Fibroblast of villous mesenchyme (primary cell): ENCODE measurements at regions not wholly inside any gene's neighbourhood (a gene's known extent, or its start where the extent isn't known, plus 50 kb on each side); places are given as distances from the start of the nearest gene placed in this dataset.
"Not testable (repeated sequence)": the region's sequence is repeated elsewhere in the genome, so short reads cannot be mapped to it uniquely, and the experiment has no call there.

Experiments
- DNase-seq: peaks from one replicate; pipeline ENCODE4 v3.0.0-alpha.2; 2010; ENCODE audit warnings: low read depth
- H3K4me3 ChIP-seq: 2 replicates; pipeline ENCODE4 v1.5.1; 2011; ENCODE audit warnings: low read depth, mild to moderate bottlenecking, low read length

DNA sequence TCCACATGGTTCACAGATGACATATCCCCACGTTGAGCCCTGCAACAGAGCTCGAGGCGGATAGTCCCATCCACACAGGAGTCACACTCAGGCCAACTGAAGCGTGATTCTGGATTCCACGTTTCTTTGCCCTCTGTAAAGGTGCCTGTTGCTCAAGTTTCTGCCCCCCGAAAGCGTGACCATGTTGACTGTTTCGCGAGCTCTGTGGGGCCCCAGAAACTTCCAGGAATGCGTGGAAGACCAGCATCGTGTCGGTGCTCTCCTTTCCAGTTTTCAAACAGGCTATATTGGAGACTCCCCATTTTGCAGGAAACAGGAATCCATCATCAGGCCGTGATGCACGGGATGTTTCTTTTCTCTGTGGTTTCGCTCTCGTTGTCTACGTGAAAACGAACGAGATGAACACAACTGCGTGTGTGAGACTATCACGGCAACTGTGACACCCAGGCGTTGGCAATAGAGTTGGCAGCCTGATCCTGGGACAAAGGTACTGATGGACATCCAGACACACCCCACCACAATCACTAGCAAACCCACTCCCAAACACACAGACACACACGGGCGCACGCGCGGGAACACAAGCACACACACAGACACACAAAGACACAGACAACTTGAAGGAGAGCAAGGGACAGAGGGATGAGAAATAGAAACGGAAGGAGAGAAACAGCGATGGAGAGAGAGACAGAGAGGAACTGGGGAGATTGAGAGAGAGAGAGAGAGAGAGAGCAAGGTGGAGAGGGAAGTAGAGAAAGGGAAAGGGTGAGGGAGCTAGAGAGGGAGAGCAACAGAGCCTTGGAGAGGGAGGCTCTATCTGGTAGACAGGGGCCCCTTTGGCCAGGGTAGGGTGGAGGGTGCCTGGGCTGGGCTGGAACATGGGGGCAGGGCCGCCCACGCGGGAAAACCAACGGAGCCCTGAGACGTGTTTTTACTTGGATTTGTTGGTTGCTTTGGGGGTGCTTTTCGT is 1609.3 kb downstream of the SPATA31A7 start:
- H3K4me3 ChIP-seq, DNase-seq: not testable (repeated sequence)

DNA sequence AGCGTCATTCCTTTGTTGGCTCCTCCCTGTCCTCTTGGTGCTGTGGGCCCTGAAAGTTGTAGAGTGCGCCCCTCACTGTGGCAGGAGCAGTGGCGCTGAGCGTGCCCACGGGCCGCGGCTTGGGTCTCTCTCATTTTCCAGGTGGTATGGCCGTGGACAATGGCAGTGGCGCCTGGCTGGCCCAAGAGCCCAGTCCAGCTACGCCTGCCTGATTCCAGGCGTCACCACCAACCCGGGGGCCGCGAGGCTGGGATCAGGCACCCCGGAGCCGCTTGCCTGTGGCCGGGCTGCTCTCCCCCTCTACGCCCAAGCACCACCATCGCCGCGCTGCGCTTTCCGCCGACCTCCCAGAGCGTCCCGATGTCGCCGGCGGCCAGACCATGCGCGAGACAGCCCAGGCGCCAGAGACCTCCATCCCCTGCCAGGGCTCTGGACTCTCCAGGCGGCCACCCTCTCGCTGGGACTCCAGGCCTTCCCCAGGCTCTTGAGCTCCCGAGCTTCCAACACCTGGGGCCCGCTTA is 1610.1 kb downstream of the SPATA31A7 start:
- H3K4me3 ChIP-seq, DNase-seq: not testable (repeated sequence)

DNA sequence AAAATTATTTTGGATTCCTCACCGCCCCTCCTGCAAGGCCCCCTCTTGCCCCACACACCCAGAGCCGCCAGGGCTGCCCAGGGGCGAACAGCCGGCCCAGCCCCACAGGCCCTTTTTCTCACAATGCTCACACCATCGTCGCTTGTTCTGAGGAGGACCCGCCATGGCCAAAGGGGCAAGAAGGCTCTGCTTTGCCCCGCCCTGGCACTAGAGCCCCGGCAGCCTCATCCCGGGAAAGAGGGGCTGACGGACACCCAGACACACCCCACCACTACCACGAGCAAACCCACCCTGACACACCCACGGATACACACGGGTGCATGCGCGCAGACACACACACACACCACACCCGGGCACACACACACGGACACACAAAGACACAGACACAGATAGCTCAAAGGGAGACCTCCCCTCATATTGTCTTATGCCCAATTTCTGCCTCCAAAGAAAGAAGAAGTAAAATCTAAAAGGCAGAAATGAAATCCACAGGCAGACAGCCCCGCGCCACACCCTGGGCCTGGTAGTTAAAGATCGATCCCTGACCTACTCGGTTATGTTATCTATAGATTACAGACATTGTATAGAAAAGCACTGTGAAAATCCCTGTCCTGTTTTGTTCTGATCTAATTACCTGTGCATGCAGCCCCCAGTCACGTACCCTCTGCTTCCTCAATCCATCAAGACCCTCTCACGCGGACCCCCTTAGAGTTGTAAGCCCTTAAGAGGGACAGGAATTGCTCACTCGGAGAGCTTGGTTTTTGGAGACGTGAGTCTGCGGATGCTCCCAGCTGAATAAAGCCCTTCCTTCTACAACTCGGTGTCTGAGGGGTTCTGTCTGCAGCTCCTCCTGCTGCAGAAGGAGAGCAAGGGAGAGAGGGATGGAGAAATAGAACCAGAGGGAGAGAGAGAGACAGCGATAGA is 1610.9 kb downstream of the SPATA31A7 start:
- DNase-seq, H3K4me3 ChIP-seq: not testable (repeated sequence)

DNA sequence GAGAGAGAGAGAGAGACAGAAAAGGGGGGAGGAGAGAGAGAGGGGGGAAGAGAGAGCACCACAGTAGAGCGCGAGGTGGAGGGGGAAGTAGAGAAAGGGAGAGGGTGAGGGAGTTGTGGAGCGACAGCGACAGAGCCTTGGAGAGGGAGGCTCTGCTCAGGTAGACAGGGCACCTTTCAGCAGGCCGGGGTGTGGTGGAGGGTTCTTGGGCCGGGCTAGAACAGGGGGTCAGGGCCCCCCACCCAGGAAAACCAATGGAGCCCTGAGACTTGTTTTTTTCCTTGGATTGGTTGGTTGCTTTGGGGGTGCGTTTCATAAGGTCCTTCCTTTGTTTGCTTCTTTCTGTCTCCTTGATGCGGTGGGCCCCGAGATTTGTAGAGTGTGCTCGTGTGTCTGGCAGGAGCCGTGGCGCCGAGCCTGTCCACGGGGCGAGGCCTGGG is 1611.6 kb downstream of the SPATA31A7 start:
- not testable (repeated sequence) for H3K4me3 ChIP-seq, DNase-seq

DNA sequence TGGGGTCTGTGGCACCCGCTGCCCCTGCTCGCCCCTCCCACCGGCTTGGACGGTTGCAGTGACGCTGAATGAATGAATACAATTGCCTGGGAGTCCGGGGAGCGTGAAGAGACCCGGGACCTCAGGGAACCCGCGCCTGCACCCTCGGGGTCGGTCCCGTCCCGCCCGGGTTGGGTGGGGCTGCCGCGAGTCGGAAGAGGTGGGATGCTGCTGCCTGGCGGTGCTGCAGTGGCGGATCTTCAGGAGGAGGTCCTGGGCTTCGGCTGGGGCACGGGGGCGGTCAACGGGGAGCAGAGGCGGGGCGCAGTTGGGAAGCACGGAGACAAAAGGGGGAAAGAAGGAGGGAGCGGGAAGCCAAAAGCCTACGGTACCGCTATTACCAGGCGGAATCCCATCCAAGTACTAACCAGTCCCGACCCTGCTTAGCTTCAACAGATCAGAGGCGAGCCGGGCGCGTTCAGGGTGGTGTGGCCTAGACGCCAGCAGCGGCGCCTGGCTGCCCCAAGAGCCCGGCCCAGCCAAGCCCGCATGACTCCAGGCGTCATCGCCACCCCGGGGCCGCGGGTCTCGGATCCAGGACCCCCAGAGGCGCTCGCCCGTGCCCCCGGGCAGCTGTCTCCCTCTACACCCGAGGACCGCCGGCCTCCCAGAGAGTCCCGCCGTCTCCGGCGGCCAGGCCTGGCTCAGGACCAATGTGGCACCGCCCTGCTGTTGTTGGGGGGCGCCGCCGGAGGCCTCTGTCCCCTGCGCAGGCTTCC is 1612.3 kb downstream of the SPATA31A7 start:
- peak overlapping the region; percentile 66 for H3K4me3 ChIP-seq
- DNase-seq: peak; percentile 59

DNA sequence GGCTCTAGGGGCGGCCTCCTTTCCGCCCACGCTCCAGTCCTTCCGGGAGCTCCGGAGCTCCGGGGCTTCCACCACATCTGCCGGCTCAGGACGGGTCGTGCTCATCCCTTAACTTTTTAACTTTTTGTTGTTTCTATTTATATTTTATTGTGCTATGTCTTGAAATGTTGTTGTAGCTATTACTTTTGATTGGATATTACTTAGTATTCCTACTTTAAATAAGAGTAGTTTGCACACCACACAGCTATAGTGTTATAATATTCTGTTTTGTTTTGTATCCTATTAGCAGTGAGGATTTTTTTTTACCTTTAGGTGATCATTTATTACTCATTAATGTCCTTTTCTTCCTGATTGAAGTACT is 1612.9 kb downstream of the SPATA31A7 start:
- not testable (repeated sequence) for DNase-seq

DNA sequence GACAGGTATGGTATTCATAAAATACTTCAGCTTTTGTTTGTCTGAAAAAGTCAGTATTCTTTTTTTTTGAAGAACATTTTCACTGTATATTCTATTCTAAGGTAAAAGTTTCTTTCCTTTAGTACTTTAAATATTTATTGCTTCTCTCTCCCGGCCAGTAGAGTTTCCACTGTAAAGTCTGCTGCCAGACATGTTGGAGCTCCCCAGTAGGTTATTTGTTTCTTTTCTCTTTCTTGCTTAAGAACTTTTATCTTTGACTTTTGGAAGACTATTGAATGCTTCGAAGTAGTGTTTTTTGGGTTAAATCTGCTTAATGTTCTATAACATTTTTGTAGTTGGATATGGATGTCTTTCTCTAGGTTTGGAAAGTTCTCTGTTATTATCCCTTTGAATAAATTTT is 1613.3 kb downstream of the SPATA31A7 start:
- not testable (repeated sequence) for H3K4me3 ChIP-seq, DNase-seq

More for the DNA sequence above, 1612.9 kb downstream of the SPATA31A7 start:
- peak overlapping the region; percentile 66 for H3K4me3 ChIP-seq

DNA sequence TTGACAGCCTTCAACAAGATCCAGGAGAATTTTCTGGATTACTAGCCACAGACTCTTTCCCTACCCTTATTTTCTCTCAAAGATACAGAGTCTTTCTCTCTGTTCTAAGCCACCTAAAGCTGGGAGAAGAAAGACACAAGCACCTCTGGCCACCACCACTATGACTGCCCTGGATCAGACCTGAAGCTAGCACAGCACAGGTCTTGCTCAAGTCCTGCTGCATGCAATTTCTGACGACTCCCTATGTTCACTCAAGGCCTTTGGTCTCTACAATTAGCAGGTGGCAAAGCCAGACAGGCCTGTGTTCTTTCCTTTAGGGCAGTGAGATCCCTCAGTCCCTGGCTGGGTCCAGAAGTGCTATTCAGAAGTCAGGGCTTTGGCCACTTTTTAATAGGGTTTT is 1614.5 kb downstream of the SPATA31A7 start:
- not testable (repeated sequence) for DNase-seq, H3K4me3 ChIP-seq

DNA sequence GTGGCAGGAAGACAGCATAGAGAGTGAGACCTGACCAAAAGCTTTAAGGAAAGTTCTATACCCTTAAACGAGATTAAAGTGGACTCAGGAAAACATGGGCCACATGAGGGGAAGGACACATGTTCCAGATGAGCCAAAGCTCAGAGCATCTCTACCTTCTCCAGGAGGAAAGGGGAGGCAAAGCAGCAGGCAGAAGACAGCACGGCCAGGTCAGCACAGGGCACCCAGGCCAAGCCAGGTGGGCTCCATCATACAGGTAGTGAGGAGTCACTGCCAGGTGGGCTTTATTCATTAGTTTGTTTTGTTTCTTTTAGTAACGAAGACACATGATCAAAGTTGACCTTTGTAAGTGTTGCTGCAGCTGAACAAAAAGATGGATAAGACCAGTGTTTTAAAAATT is 1617.6 kb downstream of the SPATA31A7 start:
- H3K4me3 ChIP-seq, DNase-seq: not testable (repeated sequence)

DNA sequence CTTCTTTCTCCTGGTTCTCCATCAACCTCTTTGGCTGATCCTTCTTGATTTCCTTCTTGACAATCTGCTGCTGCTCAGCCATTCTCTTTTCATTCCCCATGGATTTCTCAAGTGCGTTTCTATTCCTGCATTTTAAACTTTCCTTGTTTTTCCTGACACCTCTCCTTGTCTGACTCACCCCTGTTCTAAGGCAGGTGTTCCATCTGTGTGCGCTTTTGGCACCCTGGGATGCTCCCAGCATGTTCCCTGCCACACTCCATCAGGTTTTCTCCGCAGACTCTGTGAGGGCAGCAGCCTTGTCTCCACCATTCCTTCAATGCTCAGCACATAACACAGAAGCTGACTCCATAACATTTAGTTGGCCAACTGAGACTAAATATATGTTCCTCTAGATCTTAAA is 1618.2 kb downstream of the SPATA31A7 start:
- H3K4me3 ChIP-seq, DNase-seq: not testable (repeated sequence)

DNA sequence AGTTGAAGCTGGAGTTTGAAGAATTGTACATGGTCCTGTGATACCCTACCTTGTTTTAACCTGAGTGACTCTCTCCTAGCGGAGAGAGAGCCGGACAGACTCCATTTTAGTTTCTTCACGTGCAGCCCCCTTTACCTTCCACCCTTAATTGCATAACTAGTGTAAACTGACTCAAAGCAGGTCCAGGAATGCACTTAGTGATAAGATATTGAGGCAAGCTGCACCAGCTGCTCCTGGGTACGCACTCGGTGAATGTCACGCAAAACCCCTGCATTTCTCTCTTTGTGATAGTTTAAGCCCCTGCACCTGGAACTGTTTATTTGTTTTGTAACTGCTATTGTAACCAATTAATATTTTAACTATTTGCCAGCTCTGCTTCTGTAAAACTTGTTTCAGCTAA is 1620.5 kb downstream of the SPATA31A7 start:
- DNase-seq, H3K4me3 ChIP-seq: not testable (repeated sequence)

DNA sequence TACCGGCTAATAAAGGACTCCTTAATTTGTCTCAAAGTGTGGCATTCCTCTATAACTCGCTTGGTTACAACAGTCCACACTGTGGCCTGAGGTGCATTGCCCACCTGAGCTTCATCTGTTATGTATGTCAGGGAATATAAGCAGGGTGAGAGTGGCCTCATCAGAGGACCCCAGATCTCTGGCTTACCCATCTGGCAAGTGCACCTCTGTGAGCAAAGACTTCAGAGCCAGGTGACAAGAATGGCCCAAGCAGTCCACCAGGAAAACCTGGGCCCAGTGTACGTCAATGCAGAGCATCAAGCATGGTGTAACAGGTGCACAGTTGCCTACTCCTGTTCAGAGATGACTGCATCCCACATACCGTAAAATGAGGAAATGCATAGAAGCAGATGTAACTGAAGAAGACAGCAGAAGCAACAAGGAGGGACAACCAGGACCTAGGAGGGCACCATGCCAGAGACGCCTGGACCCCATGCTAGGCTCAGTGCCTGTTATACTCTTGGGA is 1621.0 kb downstream of the SPATA31A7 start:
- H3K4me3 ChIP-seq, DNase-seq: not testable (repeated sequence)

DNA sequence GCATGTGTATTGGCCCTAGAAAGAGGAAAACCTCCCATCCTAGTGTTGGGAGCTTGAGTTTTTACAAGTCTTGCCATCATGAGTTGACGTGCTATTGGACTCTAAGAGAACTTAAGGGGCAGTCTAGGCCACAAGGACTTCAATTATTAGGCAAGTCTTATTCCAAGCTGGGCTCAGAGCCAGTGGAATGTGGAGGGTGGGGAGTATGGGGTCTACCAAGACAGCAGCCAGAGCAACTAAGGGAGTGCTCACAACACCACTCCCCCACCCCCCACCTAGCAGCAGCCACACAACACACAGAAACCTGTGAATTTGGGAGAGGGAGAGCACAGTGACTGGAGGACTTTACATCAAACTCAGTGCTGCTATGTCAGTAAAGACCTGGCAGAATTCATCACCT is 1625.6 kb downstream of the SPATA31A7 start:
- H3K4me3 ChIP-seq, DNase-seq: not testable (repeated sequence)

DNA sequence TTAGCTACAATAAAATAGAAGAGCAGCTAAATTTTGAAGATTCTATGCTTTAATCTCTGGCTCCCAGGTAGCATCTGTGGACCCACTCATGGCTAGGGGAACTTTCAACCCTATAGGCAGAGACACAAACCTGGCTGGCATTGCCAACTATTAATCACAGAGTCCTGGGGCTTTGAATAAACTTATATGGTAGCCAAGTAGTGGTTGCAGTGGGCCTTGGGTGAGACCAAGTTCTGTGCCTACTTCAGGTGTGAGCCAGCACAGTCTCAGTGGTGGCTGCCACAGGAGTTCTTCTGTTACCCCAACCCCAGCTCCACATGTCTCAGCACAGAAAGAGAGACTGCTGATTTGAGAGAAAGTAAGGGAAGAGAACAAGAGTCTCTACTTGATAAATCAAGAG is 1626.5 kb downstream of the SPATA31A7 start:
- not testable (repeated sequence) for H3K4me3 ChIP-seq, DNase-seq

DNA sequence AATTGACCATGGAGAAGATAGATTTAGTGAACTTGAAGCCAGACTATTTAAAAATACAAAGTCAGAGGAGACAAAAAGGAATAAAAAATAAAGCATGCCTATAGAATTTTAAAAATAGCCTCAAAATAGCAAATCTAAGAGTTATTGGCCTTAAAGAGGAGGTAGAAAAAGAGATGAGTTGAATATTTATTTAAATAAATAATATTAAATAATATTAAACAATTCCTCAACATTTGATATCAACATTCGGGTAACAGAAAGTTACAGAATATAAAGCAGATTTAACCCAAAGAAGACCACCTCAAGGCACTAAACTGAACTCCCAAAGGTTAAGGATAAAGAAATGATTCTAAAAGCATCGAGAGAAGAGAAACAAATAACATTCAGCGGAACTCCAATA is 1627.4 kb downstream of the SPATA31A7 start:
- not testable (repeated sequence) for H3K4me3 ChIP-seq

DNA sequence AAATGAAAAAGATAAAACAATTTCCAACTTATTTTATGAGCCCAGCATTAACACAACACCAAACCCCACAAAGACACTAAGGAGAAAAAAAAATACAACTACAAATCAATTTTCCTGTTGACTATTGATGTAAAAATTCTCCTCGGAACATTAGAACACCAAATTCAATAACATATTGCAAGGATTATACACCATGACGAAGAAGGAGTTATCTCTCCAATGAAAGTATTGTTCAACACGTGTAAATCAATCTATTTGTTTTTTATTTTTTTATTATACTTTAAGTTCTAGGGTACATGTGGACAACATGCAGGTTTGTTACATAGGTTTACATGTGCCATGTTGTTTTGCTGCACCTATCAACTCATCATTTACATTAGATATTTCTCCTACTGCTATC is 1632.3 kb downstream of the SPATA31A7 start:
- H3K4me3 ChIP-seq, DNase-seq: not testable (repeated sequence)

More for the DNA sequence above, 1627.4 kb downstream of the SPATA31A7 start:
- not testable (repeated sequence) for DNase-seq

DNA sequence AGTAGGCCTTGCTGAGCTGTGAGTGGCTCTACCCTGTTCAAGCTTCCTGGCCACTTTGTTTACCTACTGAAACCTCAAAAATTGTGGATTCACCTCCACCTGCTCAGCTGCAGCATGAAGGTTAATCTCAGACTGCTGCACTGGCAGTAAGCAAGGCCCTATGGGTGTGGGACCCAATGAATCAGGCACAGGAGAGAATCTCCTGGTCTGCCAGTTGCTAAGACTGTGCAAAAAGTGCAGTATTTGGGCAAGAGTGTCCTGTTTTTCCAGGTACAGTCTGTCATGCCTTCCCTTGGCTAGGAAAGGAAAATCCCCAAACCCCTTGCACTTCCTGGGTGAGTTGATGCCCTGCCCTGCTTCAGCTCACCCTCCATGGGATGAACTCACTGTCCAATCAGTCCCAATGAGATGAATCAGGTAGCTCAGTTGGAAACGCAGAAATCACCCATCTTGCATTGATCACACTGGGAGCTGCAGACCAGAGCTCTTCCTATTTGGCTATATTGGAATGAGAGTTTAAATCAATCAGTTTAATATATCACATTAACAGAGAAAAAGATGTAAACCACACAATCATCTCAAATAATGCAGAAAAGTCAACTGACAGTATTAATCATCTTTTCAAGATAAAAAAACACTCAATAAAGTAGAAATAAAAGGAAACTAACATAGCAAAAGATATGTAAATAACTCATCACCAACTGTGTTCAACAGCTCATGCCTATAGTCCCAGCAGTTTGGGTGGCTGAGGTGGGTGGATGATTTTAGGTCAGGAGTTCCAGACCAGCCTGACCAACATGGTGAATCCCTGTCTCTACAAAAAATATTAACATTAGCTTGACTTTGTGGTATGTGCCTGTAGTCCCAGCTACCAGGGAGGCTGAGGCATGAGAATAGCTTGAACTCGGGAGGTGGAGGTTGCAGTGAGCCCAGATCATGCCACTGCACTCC is 1638.4 kb downstream of the SPATA31A7 start:
- not testable (repeated sequence) for H3K4me3 ChIP-seq, DNase-seq
